ENCODE measurements at regions not wholly inside any gene's neighbourhood (a gene's known extent, or its start where the extent isn't known, plus 50 kb on each side); places are given as distances from the start of the nearest gene placed in this dataset.

DNA sequence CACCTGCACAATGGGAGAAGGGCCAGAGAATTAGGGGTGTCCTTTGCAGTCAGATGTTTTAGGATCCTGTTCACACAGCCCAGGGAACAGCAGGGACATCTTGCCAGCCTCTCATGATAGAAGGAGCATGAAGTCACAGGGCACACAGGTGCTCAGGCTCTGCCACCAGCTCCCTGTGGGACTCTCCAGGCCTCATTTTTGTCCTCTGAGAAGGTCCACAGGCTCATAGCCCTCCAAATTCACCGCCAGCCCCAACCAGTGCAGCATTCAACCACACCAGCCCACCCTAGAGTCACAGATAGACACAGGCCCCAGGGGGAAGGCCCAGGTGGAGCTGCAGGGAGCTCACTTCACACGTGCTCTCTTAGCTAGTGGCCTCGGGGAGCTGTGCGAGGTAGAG, 391.7 kb downstream of the TNS1 start:
- H3K4me3 ChIP-seq (ENCODE audit: low read depth, low read length), result no peak overlapping the region
- DNase-seq (ENCODE audit: low read depth), result no peak
- no peak for TF ChIP-seq CTCF (IDR thresholded peaks at IDR 0.05; ENCODE audit: low read depth, low read length)
- no peak for TF ChIP-seq POLR2A (IDR thresholded peaks at IDR 0.05; ENCODE audit: extremely low read depth, insufficient read length)
- no peak for TF ChIP-seq MYC (IDR thresholded peaks at IDR 0.05; ENCODE audit: low read depth, low read length)
- TF ChIP-seq, protein P1, sequence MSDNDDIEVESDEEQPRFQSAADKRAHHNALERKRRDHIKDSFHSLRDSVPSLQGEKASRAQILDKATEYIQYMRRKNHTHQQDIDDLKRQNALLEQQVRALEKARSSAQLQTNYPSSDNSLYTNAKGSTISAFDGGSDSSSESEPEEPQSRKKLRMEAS (IDR thresholded peaks at IDR 0.05; ENCODE audit: low read depth, low read length), result no peak

GRCh38 chr2:217610401-217610814, 392.4 kb downstream of the TNS1 start:
- no peak for TF ChIP-seq CTCF (IDR thresholded peaks at IDR 0.05; ENCODE audit: low read depth, low read length)
- TF ChIP-seq, protein P1 (IDR thresholded peaks at IDR 0.05; ENCODE audit: low read depth, low read length), result no peak
- no peak for TF ChIP-seq POLR2A (IDR thresholded peaks at IDR 0.05; ENCODE audit: extremely low read depth, insufficient read length)
- no peak for TF ChIP-seq MYC (IDR thresholded peaks at IDR 0.05; ENCODE audit: low read depth, low read length)
- H3K4me3 ChIP-seq (ENCODE audit: low read depth, low read length), result no peak overlapping the region
- peak; percentile 3 for DNase-seq (ENCODE audit: low read depth)

DNA sequence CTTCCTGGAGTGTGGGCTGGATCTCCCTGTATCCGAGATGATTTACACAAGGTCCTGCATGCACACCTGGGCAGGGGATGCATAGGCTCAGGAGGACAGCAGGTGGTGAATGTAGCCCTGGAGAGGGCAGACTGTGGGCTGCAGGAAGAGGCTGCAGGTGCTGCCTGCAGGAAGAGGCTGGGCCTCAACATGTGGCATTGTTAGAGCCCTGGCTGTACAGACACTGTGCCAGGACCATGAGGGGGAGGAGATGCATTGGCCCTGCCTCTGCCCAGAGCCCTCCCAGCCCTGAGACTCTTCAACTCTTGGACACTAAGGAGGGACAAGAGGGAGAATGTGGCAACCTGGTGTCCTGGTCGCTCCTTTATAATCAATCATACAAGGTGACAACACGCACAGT, 392.8 kb downstream of the TNS1 start:
- H3K4me3 ChIP-seq (ENCODE audit: low read depth, low read length), result no peak overlapping the region
- no peak for TF ChIP-seq CTCF (IDR thresholded peaks at IDR 0.05; ENCODE audit: low read depth, low read length)
- TF ChIP-seq, protein P1 (IDR thresholded peaks at IDR 0.05; ENCODE audit: low read depth, low read length), result no peak
- TF ChIP-seq MYC (IDR thresholded peaks at IDR 0.05; ENCODE audit: low read depth, low read length), result no peak
- TF ChIP-seq POLR2A (IDR thresholded peaks at IDR 0.05; ENCODE audit: extremely low read depth, insufficient read length), result no peak
- no peak for DNase-seq (ENCODE audit: low read depth)

- TF ChIP-seq CTCF (IDR thresholded peaks at IDR 0.05; ENCODE audit: low read depth, low read length), result no peak
- no peak for TF ChIP-seq MYC (IDR thresholded peaks at IDR 0.05; ENCODE audit: low read depth, low read length)
- TF ChIP-seq POLR2A (IDR thresholded peaks at IDR 0.05; ENCODE audit: extremely low read depth, insufficient read length), result no peak
- TF ChIP-seq, protein P1 (IDR thresholded peaks at IDR 0.05; ENCODE audit: low read depth, low read length), result no peak
- no peak for DNase-seq (ENCODE audit: low read depth)
- H3K4me3 ChIP-seq (ENCODE audit: low read depth, low read length), result no peak overlapping the region
These were observed 396.5 kb downstream of the TNS1 start for GRCh38 chr2:217606296-217606695.

DNA sequence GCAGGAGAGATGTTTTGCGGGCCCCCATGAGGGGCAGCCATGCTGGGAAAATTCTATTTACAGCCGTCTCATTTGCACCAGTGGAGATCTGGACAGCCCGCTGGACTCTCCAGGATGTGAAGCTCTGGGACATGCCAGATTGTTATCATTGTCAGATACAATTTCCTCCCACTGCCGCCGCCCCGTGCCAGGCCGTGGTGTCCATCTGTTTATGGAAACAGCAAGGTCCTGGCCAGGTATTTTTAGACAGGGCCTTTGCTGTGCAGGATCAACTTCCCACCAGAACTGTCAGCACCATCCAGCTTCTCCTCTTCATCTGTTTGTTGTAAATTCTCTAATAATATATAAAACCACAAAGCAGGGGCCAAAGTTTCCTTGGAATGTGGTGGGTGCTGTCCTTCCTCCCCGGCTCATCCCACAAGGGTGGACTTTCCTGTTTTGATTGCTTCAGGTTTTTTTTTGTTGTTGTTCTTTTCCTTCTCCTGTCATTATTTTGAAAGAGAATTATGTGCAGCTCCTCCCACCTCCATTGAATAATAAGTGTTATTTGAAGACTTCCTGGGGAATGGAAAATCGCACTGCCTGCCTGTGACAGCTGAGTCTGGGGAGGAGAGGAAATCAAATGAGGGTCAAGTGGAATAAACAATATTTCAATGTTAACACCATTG, 398.1 kb downstream of the TNS1 start:
- DNase-seq (ENCODE audit: low read depth), result no peak
- TF ChIP-seq POLR2A (IDR thresholded peaks at IDR 0.05; ENCODE audit: extremely low read depth, insufficient read length), result no peak
- TF ChIP-seq CTCF (IDR thresholded peaks at IDR 0.05; ENCODE audit: low read depth, low read length), result no peak
- H3K4me3 ChIP-seq (ENCODE audit: low read depth, low read length), result no peak overlapping the region

- TF ChIP-seq POLR2A (IDR thresholded peaks at IDR 0.05; ENCODE audit: extremely low read depth, insufficient read length) (no peak), CTCF (IDR thresholded peaks at IDR 0.05; ENCODE audit: low read depth, low read length) (no peak), MYC (IDR thresholded peaks at IDR 0.05; ENCODE audit: low read depth, low read length) (no peak)
- TF ChIP-seq, protein P1 (IDR thresholded peaks at IDR 0.05; ENCODE audit: low read depth, low read length), result no peak
- no peak overlapping the region for H3K4me3 ChIP-seq (ENCODE audit: low read depth, low read length)
- no peak for DNase-seq (ENCODE audit: low read depth)
These were observed 401.2 kb downstream of the TNS1 start for GRCh38 chr2:217601601-217602000.

Measured in NB4 (cell line).